Upper lobe of left lung (tissue), 6 donors: ENCODE measurements at regions not wholly inside any gene's neighbourhood (a gene's known extent, or its start where the extent isn't known, plus 50 kb on each side); places are given as distances from the start of the nearest gene placed in this dataset.

Source experiments
- ATAC-seq, 2 donors: fragments of 200-7000 bp; cut with Tn5 transposase; one replicate each; pipeline ENCODE4 v1.9.1; 2022; ENCODE audit warnings: mild to moderate bottlenecking in 2 of 2, moderate library complexity in 2 of 2; ENCODE audit not compliant: low FRiP score in 2 of 2
- DNase-seq, 2 donors: peaks; one replicate each; pipeline ENCODE4 v3.0.0-alpha.2; 2019 to 2020
- H3K27ac ChIP-seq, 4 donors: fragments of 200-600 bp; sonication (generic); one replicate each; pipeline ENCODE4 v1.5.1; 2016 to 2019
- H3K27me3 ChIP-seq, 4 donors: fragments of 200-600 bp; sonication (generic); one replicate each; pipeline ENCODE4 v1.5.1; 2017 to 2019
- H3K36me3 ChIP-seq, 4 donors: fragments of 200-600 bp; sonication (generic); one replicate each; pipeline ENCODE4 v1.5.1; 2016 to 2019
- H3K4me1 ChIP-seq, 4 donors: fragments of 200-600 bp; sonication (generic); one replicate each; pipeline ENCODE4 v1.5.1; 2018 to 2019
- H3K4me3 ChIP-seq, 4 donors: fragments of 200-600 bp; sonication (generic); one replicate each; pipeline ENCODE4 v1.5.1; 2017 to 2019; ENCODE audit warnings: mild to moderate bottlenecking in 2 of 4, moderate library complexity in 1 of 4
- H3K9me3 ChIP-seq, 4 donors: fragments of 200-600 bp; sonication (generic); one replicate each; pipeline ENCODE4 v1.5.1; 2018 to 2019
- EP300 ChIP-seq, 4 donors: sonication (generic); formaldehyde crosslinking; IDR thresholded peaks; one replicate each; pipeline ENCODE4 v1.5.1; 2017; ENCODE audit warnings: antibody characterized with exemption in 4 of 4, control low read depth in 2 of 4
- POLR2A ChIP-seq, 4 donors: fragments of 450-650 bp; IDR thresholded peaks; one replicate each; pipeline ENCODE4 v1.5.1; 2016 to 2017; ENCODE audit warnings: antibody characterized with exemption in 4 of 4, mild to moderate bottlenecking in 2 of 4
- POLR2AphosphoS5 ChIP-seq, 2 donors: sonication (generic); formaldehyde crosslinking; IDR thresholded peaks; one replicate each; pipeline ENCODE4 v1.5.1; 2017; ENCODE audit warnings: antibody characterized with exemption in 2 of 2
- WGBS, 2 donors: methylation state at CpG; one replicate each; pipeline ENCODE4 v1.1.5; 2017 to 2018; 5-methylcytosine and 5-hydroxymethylcytosine counted together
- TF ChIP-seq, protein P1 (sequence below), 6 experiments: fragments of 450-650 bp in 4 of 6; fragments of 200-600 bp in 2 of 6; sonication (generic) in 2 of 6; IDR thresholded peaks; one replicate each; pipeline ENCODE4 v1.5.1; 2016 to 2019; ENCODE audit warnings: antibody characterized with exemption in 6 of 6
- donor health status: DM: no; HTN: no; CAD: no; lungs with moderate emphysema.
- donor health status: DM: no; HTN: yes; CAD: no; lungs with severe emphysema.

DNA sequence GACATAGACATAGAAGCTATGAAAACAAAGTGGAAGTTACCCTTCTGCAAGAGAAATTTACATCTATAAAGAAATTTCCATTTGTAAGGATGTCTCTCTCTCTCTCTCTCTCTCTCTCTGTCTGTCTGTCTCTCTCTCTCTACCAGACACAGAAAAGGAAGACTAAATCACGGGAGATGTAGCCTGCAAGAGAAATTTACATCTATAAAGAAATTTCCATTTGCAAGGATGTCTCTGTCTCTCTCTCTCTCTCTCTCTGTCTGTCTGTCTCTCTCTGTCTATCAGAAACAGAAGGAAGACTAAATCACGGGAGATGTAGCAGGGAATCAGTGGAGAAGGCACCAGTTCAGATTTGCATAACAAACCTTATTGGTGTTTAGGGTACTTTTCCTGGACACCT lies 65.6 kb upstream of the CTSO start:
- 46 to 47% methylated on average over 2 of the region's 2 CpGs for WGBS, 2 donors
- DNase-seq (no peak), ATAC-seq (no peak)
- Histone ChIP-seq H3K27ac (no peak overlapping the region), H3K27me3 (no peaks in the 10 kb centered on the region), H3K4me1 (no peaks in the 10 kb centered on the region), H3K36me3 (no peaks in the 10 kb centered on the region), H3K9me3 (no peaks in the 10 kb centered on the region), H3K4me3 (no peak overlapping the region)
- TF ChIP-seq POLR2A (IDR thresholded peaks at IDR 0.05) (no peak), EP300 (IDR thresholded peaks at IDR 0.05) (no peak), POLR2AphosphoS5 (IDR thresholded peaks at IDR 0.05) (no peak)
- TF ChIP-seq, protein P1, sequence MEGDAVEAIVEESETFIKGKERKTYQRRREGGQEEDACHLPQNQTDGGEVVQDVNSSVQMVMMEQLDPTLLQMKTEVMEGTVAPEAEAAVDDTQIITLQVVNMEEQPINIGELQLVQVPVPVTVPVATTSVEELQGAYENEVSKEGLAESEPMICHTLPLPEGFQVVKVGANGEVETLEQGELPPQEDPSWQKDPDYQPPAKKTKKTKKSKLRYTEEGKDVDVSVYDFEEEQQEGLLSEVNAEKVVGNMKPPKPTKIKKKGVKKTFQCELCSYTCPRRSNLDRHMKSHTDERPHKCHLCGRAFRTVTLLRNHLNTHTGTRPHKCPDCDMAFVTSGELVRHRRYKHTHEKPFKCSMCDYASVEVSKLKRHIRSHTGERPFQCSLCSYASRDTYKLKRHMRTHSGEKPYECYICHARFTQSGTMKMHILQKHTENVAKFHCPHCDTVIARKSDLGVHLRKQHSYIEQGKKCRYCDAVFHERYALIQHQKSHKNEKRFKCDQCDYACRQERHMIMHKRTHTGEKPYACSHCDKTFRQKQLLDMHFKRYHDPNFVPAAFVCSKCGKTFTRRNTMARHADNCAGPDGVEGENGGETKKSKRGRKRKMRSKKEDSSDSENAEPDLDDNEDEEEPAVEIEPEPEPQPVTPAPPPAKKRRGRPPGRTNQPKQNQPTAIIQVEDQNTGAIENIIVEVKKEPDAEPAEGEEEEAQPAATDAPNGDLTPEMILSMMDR (IDR thresholded peaks at IDR 0.05) = no peak

DNA sequence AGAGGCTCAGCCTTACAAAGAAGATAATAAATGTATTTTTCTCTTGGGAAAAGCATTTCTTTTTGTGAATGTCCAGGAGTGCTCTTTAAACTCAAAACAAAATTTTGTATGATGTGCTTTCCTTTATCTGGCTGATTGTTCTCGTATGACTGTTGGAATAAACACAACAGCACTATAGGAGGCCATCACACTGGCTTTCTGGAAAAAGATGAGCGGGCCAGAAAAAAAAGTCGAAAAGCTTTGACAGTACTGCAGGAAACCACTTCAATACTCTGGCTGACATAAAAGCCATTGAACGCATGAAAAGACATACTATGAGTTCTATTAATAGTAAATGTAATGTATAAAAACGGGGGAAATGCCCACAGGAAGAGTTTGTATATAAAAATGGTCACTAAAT lies 64.7 kb upstream of the CTSO start:
- Histone ChIP-seq H3K27ac (no peak overlapping the region), H3K4me1 (no peaks in the 10 kb centered on the region), H3K27me3 (no peaks in the 10 kb centered on the region), H3K4me3 (no peak overlapping the region), H3K9me3 (no peaks in the 10 kb centered on the region), H3K36me3 (no peaks in the 10 kb centered on the region)
- no peak for TF ChIP-seq POLR2AphosphoS5 (IDR thresholded peaks at IDR 0.05)
- no peak for TF ChIP-seq POLR2A (IDR thresholded peaks at IDR 0.05)
- TF ChIP-seq, protein P1 (IDR thresholded peaks at IDR 0.05) = no peak
- TF ChIP-seq EP300 (IDR thresholded peaks at IDR 0.05) = no peak
- 42 to 47% methylated on average over 5 of the region's 5 CpGs for WGBS, 2 donors
- DNase-seq (no peak), ATAC-seq (no peak)

DNA sequence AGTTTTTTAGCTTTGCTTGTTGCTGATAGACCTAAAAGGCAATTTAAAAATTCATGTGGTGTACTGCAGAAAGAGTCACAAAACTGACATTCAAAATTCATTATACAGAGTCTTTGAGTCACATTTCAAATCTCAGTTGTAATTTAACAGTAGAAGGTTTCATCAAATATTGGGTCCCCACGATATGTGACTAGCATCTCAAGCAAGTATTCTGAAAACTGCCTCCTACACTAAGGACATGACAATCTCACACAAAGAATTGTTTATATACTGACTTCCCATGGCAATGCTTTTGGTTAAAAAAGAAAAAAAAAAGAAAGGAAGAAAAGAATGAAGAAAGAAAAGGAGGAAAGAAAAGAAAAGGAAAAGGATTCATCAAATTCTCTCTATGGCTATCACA lies 62.1 kb upstream of the CTSO start:
- TF ChIP-seq, protein P1 (IDR thresholded peaks at IDR 0.05) = no peak
- TF ChIP-seq EP300 (IDR thresholded peaks at IDR 0.05) (no peak), POLR2A (IDR thresholded peaks at IDR 0.05) (no peak), POLR2AphosphoS5 (IDR thresholded peaks at IDR 0.05) (no peak)
- H3K36me3 ChIP-seq = no peaks in the 10 kb centered on the region
- no peak overlapping the region for H3K27ac ChIP-seq
- H3K27me3 ChIP-seq = no peaks in the 10 kb centered on the region
- WGBS, 2 donors = 79 to 85% methylated on average over 1 of the region's 1 CpG
- no peak overlapping the region for H3K4me3 ChIP-seq
- ATAC-seq (no peak), DNase-seq (no peak)
- H3K9me3 ChIP-seq = no peaks in the 10 kb centered on the region
- no peaks in the 10 kb centered on the region for H3K4me1 ChIP-seq

DNA sequence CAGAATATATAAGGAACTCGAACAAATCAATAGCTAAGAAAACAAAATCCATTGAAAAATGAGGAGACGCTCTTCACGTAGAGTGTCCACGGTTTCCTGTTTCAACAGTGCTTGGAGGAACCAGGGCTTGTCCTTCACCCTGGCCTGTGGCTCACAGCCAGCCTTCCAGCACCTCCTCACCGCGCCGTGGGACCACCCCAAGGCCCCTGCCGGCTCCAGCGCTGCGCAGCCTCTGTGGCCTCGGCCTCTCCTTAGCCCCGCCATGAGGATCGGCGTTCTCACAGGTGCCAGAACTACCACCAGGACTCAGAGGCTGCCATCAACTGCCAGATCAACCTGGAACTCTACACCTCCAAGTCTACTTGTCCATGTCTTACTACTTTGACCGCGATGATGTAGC lies 52.5 kb upstream of the CTSO start:
- no peak overlapping the region for H3K4me3 ChIP-seq
- no peak for TF ChIP-seq EP300 (IDR thresholded peaks at IDR 0.05)
- no peaks in the 10 kb centered on the region for H3K4me1 ChIP-seq
- H3K27me3 ChIP-seq = no peaks in the 10 kb centered on the region
- H3K9me3 ChIP-seq = no peaks in the 10 kb centered on the region
- ATAC-seq (no peak), DNase-seq (peak in 1 of 2 donors; percentile 65)
- no peak overlapping the region for H3K27ac ChIP-seq
- no peaks in the 10 kb centered on the region for H3K36me3 ChIP-seq
- WGBS, 2 donors = 93 to 96% methylated on average over 16 of the region's 16 CpGs
